OCI-LY1 (cell line): ENCODE measurements at regions not wholly inside any gene's neighbourhood (a gene's known extent, or its start where the extent isn't known, plus 50 kb on each side); places are given as distances from the start of the nearest gene placed in this dataset.

Experiments used
- CTCF ChIP-seq: fragments of 200-600 bp; sonication (generic), shearing (Covaris generic); IDR thresholded peaks from 2 replicates; pipeline ENCODE4 v1.5.1; 2017; ENCODE audit warnings: mild to moderate bottlenecking, antibody characterized with exemption, low read length, moderate library complexity, mixed read lengths
- EZH2 ChIP-seq: fragments of 200-600 bp; sonication (generic), shearing (Covaris generic); IDR thresholded peaks from 2 replicates; pipeline ENCODE4 v1.8.0; 2017; ENCODE audit warnings: borderline replicate concordance, mixed run types, mild to moderate bottlenecking, antibody characterized with exemption, low read length, moderate library complexity, mixed read lengths

GRCh38 chr7:119228482-119228881 lies 1004.0 kb downstream of the ANKRD7 start:
- TF ChIP-seq CTCF (no peak), EZH2 (no peak)
